ACC112 (cell line): ENCODE measurements at regions not wholly inside any gene's neighbourhood (a gene's known extent, or its start where the extent isn't known, plus 50 kb on each side); places are given as distances from the start of the nearest gene placed in this dataset.

Experiments
- H2AFZ ChIP-seq: fragments of 200-600 bp; sonication (generic); one replicate; pipeline ENCODE4 v1.6.0; 2017; ENCODE audit warnings: antibody characterized with exemption, low read length; ENCODE audit not compliant: unreplicated experiment
- H3K27ac ChIP-seq: fragments of 200-600 bp; sonication (generic); 2 replicates; pipeline ENCODE4 v1.5.1; 2014; ENCODE audit warnings: low read depth, mild to moderate bottlenecking, antibody characterized with exemption, low read length, moderate library complexity
- H3K27me3 ChIP-seq: fragments of 200-600 bp; sonication (generic); 2 replicates; pipeline ENCODE4 v1.6.1; 2014; ENCODE audit warnings: mild to moderate bottlenecking, antibody characterized with exemption, low read length, moderate library complexity, mixed read lengths; ENCODE audit not compliant: insufficient read depth
- H3K36me3 ChIP-seq: fragments of 200-600 bp; sonication (generic); 2 replicates; pipeline ENCODE4 v1.6.1; 2016; ENCODE audit warnings: mild to moderate bottlenecking, antibody characterized with exemption, low read length, moderate library complexity, mixed read lengths; ENCODE audit not compliant: insufficient read depth
- H3K4me1 ChIP-seq: fragments of 200-600 bp; sonication (generic); one replicate; pipeline ENCODE4 v1.6.1; 2016; ENCODE audit warnings: low read length, mixed read lengths; ENCODE audit not compliant: insufficient read depth, unreplicated experiment, control insufficient read depth
- H3K4me3 ChIP-seq: fragments of 200-600 bp; sonication (generic); 2 replicates; pipeline ENCODE4 v1.5.1; 2014; ENCODE audit warnings: mild to moderate bottlenecking, low read depth, low read length
- H3K79me2 ChIP-seq: fragments of 200-600 bp; sonication (generic); one replicate; pipeline ENCODE4 v1.6.0; 2016; ENCODE audit warnings: low read length; ENCODE audit not compliant: control insufficient read depth, unreplicated experiment, insufficient read depth

GRCh38 chr3:102016417-102016816 lies 167.1 kb downstream of the NFKBIZ start:
- H3K4me1 ChIP-seq, result no peaks in the 10 kb centered on the region
- no peak overlapping the region for H3K4me3 ChIP-seq
- H3K27me3 ChIP-seq, result no peaks in the 10 kb centered on the region
- no peaks in the 10 kb centered on the region for H3K36me3 ChIP-seq
- H3K27ac ChIP-seq, result no peak overlapping the region
- no peaks in the 10 kb centered on the region for H3K79me2 ChIP-seq
- H2AFZ ChIP-seq, result no peak overlapping the region

DNA sequence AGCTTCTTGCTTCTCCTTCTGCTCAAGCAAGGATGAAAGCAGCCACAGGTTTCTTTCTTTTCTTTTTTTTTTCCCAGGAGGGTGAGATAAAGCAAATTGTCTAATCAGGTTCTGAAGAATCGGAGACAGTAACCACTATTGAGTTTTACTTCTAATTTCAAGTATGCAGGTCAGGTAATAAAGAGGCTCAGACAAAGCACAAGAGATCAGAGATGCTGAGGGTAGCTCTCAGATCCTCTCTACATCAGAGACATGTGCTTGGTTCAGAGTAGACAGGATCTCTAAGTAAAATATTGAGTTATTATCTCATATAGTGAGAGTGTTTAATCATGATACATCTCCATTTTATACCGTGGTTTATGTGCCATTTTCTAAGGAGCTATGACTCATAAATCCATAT lies 168.5 kb downstream of the NFKBIZ start:
- Histone ChIP-seq H3K79me2 (no peaks in the 10 kb centered on the region), H3K27ac (no peak overlapping the region), H3K4me3 (no peak overlapping the region), H3K4me1 (no peaks in the 10 kb centered on the region), H3K36me3 (no peaks in the 10 kb centered on the region), H2AFZ (no peak overlapping the region), H3K27me3 (no peaks in the 10 kb centered on the region)

- Histone ChIP-seq H3K4me1 (no peaks in the 10 kb centered on the region), H2AFZ (no peak overlapping the region), H3K4me3 (no peak overlapping the region), H3K36me3 (no peaks in the 10 kb centered on the region), H3K27me3 (no peaks in the 10 kb centered on the region), H3K79me2 (no peaks in the 10 kb centered on the region), H3K27ac (no peak overlapping the region)
These were observed 169.2 kb downstream of the NFKBIZ start for GRCh38 chr3:102018551-102018950.

DNA sequence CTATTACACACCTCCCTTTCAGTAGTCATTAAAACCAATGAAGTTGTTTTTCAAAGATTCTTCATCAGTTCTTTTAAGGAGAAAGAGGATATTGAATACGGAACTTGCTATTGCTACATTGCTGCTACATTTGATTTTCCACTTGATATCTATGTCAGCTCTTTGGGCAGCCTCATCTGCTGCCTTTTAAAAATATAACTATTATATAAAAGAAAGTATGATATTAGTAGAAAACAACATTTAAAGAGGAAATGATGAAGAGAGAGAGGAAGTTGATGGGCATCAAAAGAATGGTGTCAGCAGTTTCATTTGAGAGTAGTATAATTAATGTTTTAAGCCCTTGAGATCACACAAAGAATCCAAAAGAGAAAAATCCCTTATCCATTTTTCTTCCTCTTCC lies 171.4 kb downstream of the NFKBIZ start:
- no peaks in the 10 kb centered on the region for H3K27me3 ChIP-seq
- no peaks in the 10 kb centered on the region for H3K4me1 ChIP-seq
- H3K79me2 ChIP-seq, result no peaks in the 10 kb centered on the region
- no peak overlapping the region for H3K4me3 ChIP-seq
- H3K36me3 ChIP-seq, result no peaks in the 10 kb centered on the region
- no peak overlapping the region for H3K27ac ChIP-seq
- no peak overlapping the region for H2AFZ ChIP-seq

- no peaks in the 10 kb centered on the region for H3K27me3 ChIP-seq
- H3K36me3 ChIP-seq, result 0 out of 2 replicates have a peak, but pooled peaks cover 5% of the 10 kb centered on the region
- no peak overlapping the region for H2AFZ ChIP-seq
- H3K79me2 ChIP-seq, result no peaks in the 10 kb centered on the region
- H3K27ac ChIP-seq, result no peak overlapping the region
- H3K4me3 ChIP-seq, result no peak overlapping the region
- H3K4me1 ChIP-seq, result no peaks in the 10 kb centered on the region
These were observed 175.1 kb downstream of the NFKBIZ start for GRCh38 chr3:102024270-102024904.

GRCh38 chr3:102025606-102026270 lies 176.4 kb downstream of the NFKBIZ start:
- Histone ChIP-seq H3K27me3 (no peaks in the 10 kb centered on the region), H2AFZ (no peak overlapping the region), H3K27ac (no peak overlapping the region), H3K4me3 (no peak overlapping the region), H3K4me1 (no peaks in the 10 kb centered on the region), H3K79me2 (no peaks in the 10 kb centered on the region), H3K36me3 (0 out of 2 replicates have a peak, but pooled peaks cover 5% of the 10 kb centered on the region)

DNA sequence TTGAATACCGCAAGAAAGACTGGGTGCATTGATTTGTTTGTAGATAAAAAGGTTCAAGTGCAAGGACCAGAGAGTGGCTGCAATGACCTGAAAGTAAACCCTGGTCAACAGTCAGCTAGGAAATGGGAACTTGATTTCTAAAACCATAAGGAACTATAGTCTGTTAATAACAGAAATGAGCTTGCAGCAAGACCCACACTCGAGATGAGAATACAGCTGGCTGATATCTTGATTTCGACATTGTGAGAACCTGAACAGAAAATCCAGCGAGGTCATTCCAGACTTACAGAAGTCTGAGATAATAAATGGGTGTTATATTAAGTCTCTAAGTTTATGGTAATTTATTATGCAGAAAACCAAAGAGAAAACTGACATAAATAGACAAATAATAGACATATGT lies 177.3 kb downstream of the NFKBIZ start:
- Histone ChIP-seq H3K79me2 (no peaks in the 10 kb centered on the region), H3K27me3 (no peaks in the 10 kb centered on the region), H3K4me1 (no peaks in the 10 kb centered on the region), H3K27ac (no peak overlapping the region), H3K4me3 (no peak overlapping the region), H3K36me3 (0 out of 2 replicates have a peak, but pooled peaks cover 5% of the 10 kb centered on the region), H2AFZ (no peak overlapping the region)

- Histone ChIP-seq H3K4me1 (no peaks in the 10 kb centered on the region), H3K36me3 (0 out of 2 replicates have a peak, but pooled peaks cover 5% of the 10 kb centered on the region), H3K27ac (no peak overlapping the region), H3K79me2 (no peaks in the 10 kb centered on the region), H2AFZ (no peak overlapping the region), H3K4me3 (no peak overlapping the region), H3K27me3 (no peaks in the 10 kb centered on the region)
These were observed 181.3 kb downstream of the NFKBIZ start for GRCh38 chr3:102030661-102031060.

DNA sequence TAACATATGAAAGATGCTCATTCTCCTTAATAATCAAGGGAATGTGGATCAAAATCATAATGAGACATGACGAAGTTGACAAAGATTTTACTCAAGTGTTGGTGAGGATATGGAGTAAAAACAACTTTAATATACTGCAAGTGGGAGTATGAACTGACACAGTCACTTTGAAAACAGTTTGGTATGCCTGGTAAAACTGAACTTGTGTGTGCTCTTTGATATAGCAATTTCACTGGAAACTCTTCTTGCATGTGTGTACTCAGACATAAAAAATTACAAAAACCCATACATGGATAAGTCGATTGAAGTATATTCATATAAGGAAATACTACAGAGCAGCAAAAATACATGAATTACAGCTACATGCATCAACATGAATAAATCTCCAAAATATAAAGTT lies 182.5 kb downstream of the NFKBIZ start:
- Histone ChIP-seq H3K4me3 (no peak overlapping the region), H3K27me3 (no peaks in the 10 kb centered on the region), H3K79me2 (no peaks in the 10 kb centered on the region), H3K36me3 (no peaks in the 10 kb centered on the region), H3K27ac (no peak overlapping the region), H3K4me1 (no peaks in the 10 kb centered on the region), H2AFZ (no peak overlapping the region)

- H3K79me2 ChIP-seq, result no peaks in the 10 kb centered on the region
- no peak overlapping the region for H2AFZ ChIP-seq
- no peaks in the 10 kb centered on the region for H3K36me3 ChIP-seq
- no peak overlapping the region for H3K27ac ChIP-seq
- no peaks in the 10 kb centered on the region for H3K27me3 ChIP-seq
- H3K4me3 ChIP-seq, result no peak overlapping the region
- no peaks in the 10 kb centered on the region for H3K4me1 ChIP-seq
These were observed 183.4 kb downstream of the NFKBIZ start for GRCh38 chr3:102032491-102033383.
